ENCODE measurements at regions not wholly inside any gene's neighbourhood (a gene's known extent, or its start where the extent isn't known, plus 50 kb on each side); places are given as distances from the start of the nearest gene placed in this dataset.

DNA sequence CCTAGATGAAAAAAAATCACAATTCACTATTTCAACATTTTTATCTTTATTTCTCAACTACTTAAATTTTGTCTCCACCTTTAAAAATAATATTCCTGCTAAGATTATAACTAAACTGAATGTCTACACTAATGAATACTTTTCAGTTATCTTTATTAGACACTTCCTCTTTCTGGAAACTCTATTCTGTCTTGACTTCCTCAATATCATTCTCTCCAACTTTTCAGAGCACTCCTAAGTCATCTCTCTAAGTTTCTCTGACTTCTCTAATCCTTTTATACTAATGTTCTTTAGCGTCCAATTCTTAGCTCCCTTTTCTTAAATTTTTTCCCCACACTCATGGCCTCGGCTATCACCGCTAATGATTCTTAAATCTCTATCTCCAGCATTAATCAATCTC, 374.2 kb downstream of the FBXO8 start (continued):
- TF ChIP-seq CHD7 (IDR thresholded peaks at IDR 0.05; ENCODE audit: insufficient replicate concordance, low read length) (no peak), SP4 (IDR thresholded peaks at IDR 0.05; ENCODE audit: low read length) (no peak), GABPA (IDR thresholded peaks at IDR 0.05; ENCODE audit: borderline replicate concordance, insufficient read depth, low read length) (no peak), RFX5 (IDR thresholded peaks at IDR 0.05; ENCODE audit: borderline replicate concordance, low read depth, low read length) (no peak), CREB1 (IDR thresholded peaks at IDR 0.05) (no peak)
